ENCODE measurements at regions not wholly inside any gene's neighbourhood (a gene's known extent, or its start where the extent isn't known, plus 50 kb on each side); places are given as distances from the start of the nearest gene placed in this dataset.

- Histone ChIP-seq H3K4me1 (no peaks in the 10 kb centered on the region), H3K9ac (no peak overlapping the region), H3K4me3 (no peak overlapping the region), H3K9me3 (replicated peaks in 1 of 11) (peaks cover 0 to 7% (median 0%) of the 10 kb centered on the region in 11 experiments; a peak in 4 of 22 replicates), H3K27ac (no peak overlapping the region), H3K27me3 (no peaks in the 10 kb centered on the region), H4K20me1 (no peaks in the 10 kb centered on the region), H3K4me2 (no peak overlapping the region), H3K36me3 (no peaks in the 10 kb centered on the region)
- TF ChIP-seq Cebpa-rat (IDR thresholded peaks at IDR 0.05): no peak
Observed at GRCh38 chrX:22739276-22739675, 260.5 kb upstream of the DDX53 start.

- H3K27me3 ChIP-seq: no peaks in the 10 kb centered on the region
- no peak overlapping the region for H3K9ac ChIP-seq
- TF ChIP-seq Cebpa-rat (IDR thresholded peaks at IDR 0.05): no peak
- H3K27ac ChIP-seq: no peak overlapping the region
- peaks cover 0 to 8% (median 3%) of the 10 kb centered on the region in 11 experiments; a peak in 5 of 22 replicates for H3K9me3 ChIP-seq (replicated peaks in 1 of 11)
- H3K4me2 ChIP-seq: no peak overlapping the region
- H3K36me3 ChIP-seq: no peaks in the 10 kb centered on the region
- H3K4me3 ChIP-seq: no peak overlapping the region
- no peaks in the 10 kb centered on the region for H4K20me1 ChIP-seq
- no peaks in the 10 kb centered on the region; a peak in 1 of 20 replicates for H3K4me1 ChIP-seq
Observed at GRCh38 chrX:22740836-22741235, 258.9 kb upstream of the DDX53 start.

GRCh38 chrX:22742174-22742573, 257.6 kb upstream of the DDX53 start:
- no peak overlapping the region for H3K4me3 ChIP-seq
- no peaks in the 10 kb centered on the region for H3K27me3 ChIP-seq
- no peak for TF ChIP-seq Cebpa-rat (IDR thresholded peaks at IDR 0.05)
- H4K20me1 ChIP-seq: no peaks in the 10 kb centered on the region
- H3K9ac ChIP-seq: no peak overlapping the region
- no peak overlapping the region for H3K4me2 ChIP-seq
- no peaks in the 10 kb centered on the region for H3K36me3 ChIP-seq
- H3K4me1 ChIP-seq: no peaks in the 10 kb centered on the region; a peak in 3 of 20 replicates
- H3K9me3 ChIP-seq (replicated peaks in 1 of 11): peaks cover 0 to 21% (median 4%) of the 10 kb centered on the region in 11 experiments; a peak in 6 of 22 replicates
- no peak overlapping the region for H3K27ac ChIP-seq

- H3K9me3 ChIP-seq (replicated peaks in 1 of 11): peaks cover 0 to 28% (median 4%) of the 10 kb centered on the region in 11 experiments; a peak in 6 of 22 replicates
- no peak overlapping the region for H3K9ac ChIP-seq
- H3K4me2 ChIP-seq: no peak overlapping the region
- no peaks in the 10 kb centered on the region for H4K20me1 ChIP-seq
- no peaks in the 10 kb centered on the region for H3K36me3 ChIP-seq
- H3K4me1 ChIP-seq: peaks cover 0 to 19% (median 3%) of the 10 kb centered on the region in 10 experiments; a peak in 6 of 20 replicates
- no peak for TF ChIP-seq Cebpa-rat (IDR thresholded peaks at IDR 0.05)
- no peaks in the 10 kb centered on the region for H3K27me3 ChIP-seq
- H3K4me3 ChIP-seq: no peak overlapping the region
- H3K27ac ChIP-seq: no peak overlapping the region
Observed at GRCh38 chrX:22746081-22746480, 253.7 kb upstream of the DDX53 start.

- no peak overlapping the region for H3K4me3 ChIP-seq
- H3K27me3 ChIP-seq: no peaks in the 10 kb centered on the region
- peaks cover 0 to 19% (median 3%) of the 10 kb centered on the region in 10 experiments; a peak in 6 of 20 replicates for H3K4me1 ChIP-seq
- no peak for TF ChIP-seq Cebpa-rat (IDR thresholded peaks at IDR 0.05)
- no peak overlapping the region for H3K4me2 ChIP-seq
- H3K27ac ChIP-seq: no peak overlapping the region
- H3K36me3 ChIP-seq: no peaks in the 10 kb centered on the region
- no peak overlapping the region for H3K9ac ChIP-seq
- no peaks in the 10 kb centered on the region for H4K20me1 ChIP-seq
- peaks cover 0 to 23% (median 3%) of the 10 kb centered on the region in 11 experiments; a peak in 5 of 22 replicates for H3K9me3 ChIP-seq (replicated peaks in 1 of 11)
Observed at GRCh38 chrX:22748093-22748999, 251.4 kb upstream of the DDX53 start.

- H3K4me3 ChIP-seq: no peak overlapping the region
- H4K20me1 ChIP-seq: no peaks in the 10 kb centered on the region
- H3K4me2 ChIP-seq: no peak overlapping the region
- H3K4me1 ChIP-seq: no peaks in the 10 kb centered on the region
- no peaks in the 10 kb centered on the region for H3K27me3 ChIP-seq
- no peak for TF ChIP-seq Cebpa-rat (IDR thresholded peaks at IDR 0.05)
- H3K9me3 ChIP-seq (replicated peaks in 1 of 11): peaks cover 0 to 5% (median 0%) of the 10 kb centered on the region in 11 experiments; a peak in 1 of 22 replicates
- no peak overlapping the region for H3K9ac ChIP-seq
- no peaks in the 10 kb centered on the region for H3K36me3 ChIP-seq
- no peak overlapping the region for H3K27ac ChIP-seq
Observed at GRCh38 chrX:22758807-22759481, 240.8 kb upstream of the DDX53 start.

GRCh38 chrX:22760513-22761057, 239.2 kb upstream of the DDX53 start:
- Histone ChIP-seq H3K9ac (no peak overlapping the region), H3K4me1 (no peaks in the 10 kb centered on the region), H4K20me1 (no peaks in the 10 kb centered on the region), H3K9me3 (replicated peaks in 1 of 11) (peaks cover 0 to 5% (median 0%) of the 10 kb centered on the region in 11 experiments; a peak in 1 of 22 replicates), H3K36me3 (no peaks in the 10 kb centered on the region), H3K27ac (no peak overlapping the region), H3K27me3 (no peaks in the 10 kb centered on the region), H3K4me3 (no peak overlapping the region), H3K4me2 (no peak overlapping the region)
- TF ChIP-seq Cebpa-rat (IDR thresholded peaks at IDR 0.05): no peak

- H3K27ac ChIP-seq: no peak overlapping the region
- no peak for TF ChIP-seq Cebpa-rat (IDR thresholded peaks at IDR 0.05)
Observed at GRCh38 chrX:22788221-22788620, 211.5 kb upstream of the DDX53 start.

GRCh38 chrX:22795671-22796070, 204.1 kb upstream of the DDX53 start:
- H3K36me3 ChIP-seq: no peaks in the 10 kb centered on the region
- no peaks in the 10 kb centered on the region for H3K27me3 ChIP-seq
- TF ChIP-seq Cebpa-rat (IDR thresholded peaks at IDR 0.05): no peak
- no peak overlapping the region for H3K9ac ChIP-seq
- no peak overlapping the region for H3K4me2 ChIP-seq
- H3K27ac ChIP-seq: no peak overlapping the region
- peaks cover 0 to 17% (median 8%) of the 10 kb centered on the region in 10 experiments; a peak in 17 of 20 replicates for H3K4me1 ChIP-seq
- H3K9me3 ChIP-seq (replicated peaks in 1 of 11): peaks cover 0 to 12% (median 0%) of the 10 kb centered on the region in 11 experiments; a peak in 4 of 22 replicates
- H4K20me1 ChIP-seq: no peaks in the 10 kb centered on the region
- no peak overlapping the region for H3K4me3 ChIP-seq

More at GRCh38 chrX:22788221-22788620, 211.5 kb upstream of the DDX53 start:
- Histone ChIP-seq H3K4me2 (no peak overlapping the region), H3K9ac (no peak overlapping the region), H4K20me1 (no peaks in the 10 kb centered on the region), H3K36me3 (no peaks in the 10 kb centered on the region), H3K9me3 (replicated peaks in 1 of 11) (peaks cover 17 to 37% (median 23%) of the 10 kb centered on the region in 11 experiments; a peak in 21 of 22 replicates), H3K4me3 (no peak overlapping the region), H3K27me3 (no peaks in the 10 kb centered on the region), H3K4me1 (peaks cover 0 to 10% (median 0%) of the 10 kb centered on the region in 10 experiments; a peak in 6 of 20 replicates)
